H9 (cell line): ENCODE measurements at regions not wholly inside any gene's neighbourhood (a gene's known extent, or its start where the extent isn't known, plus 50 kb on each side); places are given as distances from the start of the nearest gene placed in this dataset.
A peak's percentile ranks its signal among the peaks of the same experiment; 100 is the strongest.

Experiments
- DNase-seq: peaks from one replicate; pipeline ENCODE4 v3.0.0-alpha.2; 2017
- H2AFZ ChIP-seq: one replicate; pipeline ENCODE4 v1.6.1; 2013; ENCODE audit warnings: mild to moderate bottlenecking, low read length, control low read depth, moderate library complexity
- H2AK5ac ChIP-seq: 2 replicates; pipeline ENCODE4 v1.6.1; 2013; ENCODE audit warnings: low read length, control low read depth, mixed read lengths; ENCODE audit not compliant: insufficient read length
- H2BK120ac ChIP-seq: one replicate; pipeline ENCODE4 v1.6.1; 2013; ENCODE audit warnings: low read depth, mild to moderate bottlenecking, low read length, control low read depth, inconsistent platforms; ENCODE audit not compliant: poor library complexity, severe bottlenecking
- H2BK12ac ChIP-seq: 2 replicates; pipeline ENCODE4 v1.6.1; 2013; ENCODE audit warnings: low read length, control low read depth, mixed read lengths, low read depth; ENCODE audit not compliant: insufficient read length
- H2BK15ac ChIP-seq: 2 replicates; pipeline ENCODE4 v1.6.1; 2013; ENCODE audit warnings: low read depth, low read length, control low read depth
- H2BK20ac ChIP-seq: one replicate; pipeline ENCODE4 v1.6.1; 2013; ENCODE audit warnings: low read depth, mild to moderate bottlenecking, low read length, control low read depth, inconsistent platforms; ENCODE audit not compliant: poor library complexity, severe bottlenecking
- H2BK5ac ChIP-seq: 2 replicates; pipeline ENCODE4 v1.6.1; 2013; ENCODE audit warnings: low read length, control low read depth, mixed read lengths; ENCODE audit not compliant: insufficient read length
- H3K14ac ChIP-seq: 2 replicates; pipeline ENCODE4 v1.6.1; 2013; ENCODE audit warnings: low read length, control low read depth; ENCODE audit not compliant: insufficient read depth
- H3K18ac ChIP-seq: 2 replicates; pipeline ENCODE4 v1.6.1; 2013; ENCODE audit warnings: low read depth, mild to moderate bottlenecking, mixed read lengths, low read length, control low read depth; ENCODE audit not compliant: insufficient read length
- H3K23ac ChIP-seq: 2 replicates; pipeline ENCODE4 v1.6.1; 2013; ENCODE audit warnings: low read length, control low read depth, mixed read lengths, low read depth; ENCODE audit not compliant: insufficient read length
- H3K23me2 ChIP-seq: 2 replicates; pipeline ENCODE4 v1.6.1; 2013; ENCODE audit warnings: low read depth, mild to moderate bottlenecking, mixed read lengths, low read length, control low read depth; ENCODE audit not compliant: insufficient read length, poor library complexity, severe bottlenecking
- H3K27ac ChIP-seq: 2 replicates; pipeline ENCODE4 v1.5.1; 2013; ENCODE audit warnings: low read length, control low read depth, mixed read lengths, low read depth; ENCODE audit not compliant: insufficient read length
- H3K27me3 ChIP-seq: 2 replicates; pipeline ENCODE4 v1.6.1; 2013; ENCODE audit warnings: low read length, control low read depth, inconsistent platforms; ENCODE audit not compliant: insufficient read depth
- H3K4ac ChIP-seq: 2 replicates; pipeline ENCODE4 v1.6.1; 2013; ENCODE audit warnings: low read depth, mild to moderate bottlenecking, control low read depth, inconsistent platforms, low read length, moderate library complexity
- H3K4me1 ChIP-seq: 2 replicates; pipeline ENCODE4 v1.6.1; 2013; ENCODE audit warnings: low read length, control low read depth, inconsistent platforms; ENCODE audit not compliant: insufficient read depth
- H3K4me2 ChIP-seq: 2 replicates; pipeline ENCODE4 v1.6.1; 2013; ENCODE audit warnings: low read length, control low read depth, mixed read lengths; ENCODE audit not compliant: insufficient read length, insufficient read depth
- H3K56ac ChIP-seq: 2 replicates; pipeline ENCODE4 v1.6.1; 2013; ENCODE audit warnings: low read depth, mild to moderate bottlenecking, mixed read lengths, low read length, control low read depth; ENCODE audit not compliant: insufficient read length
- H3K79me1 ChIP-seq: 2 replicates; pipeline ENCODE4 v1.6.1; 2013; ENCODE audit warnings: low read depth, mild to moderate bottlenecking, moderate library complexity, low read length, control low read depth, inconsistent platforms; ENCODE audit not compliant: insufficient read depth, poor library complexity, severe bottlenecking
- H3K79me2 ChIP-seq: 2 replicates; pipeline ENCODE4 v1.6.1; 2013; ENCODE audit warnings: low read length, control low read depth, inconsistent platforms; ENCODE audit not compliant: insufficient read depth
- H3K9ac ChIP-seq: 2 replicates; pipeline ENCODE4 v1.6.1; 2013; ENCODE audit warnings: low read length, control low read depth, mixed read lengths; ENCODE audit not compliant: insufficient read length; ENCODE audit errors: extremely low read depth
- H3K9me3 ChIP-seq: one replicate; pipeline ENCODE4 v1.6.1; 2013; ENCODE audit warnings: low read depth, low read length, inconsistent platforms; ENCODE audit not compliant: control insufficient read depth
- H3T11ph ChIP-seq: one replicate; pipeline ENCODE4 v1.6.1; 2013; ENCODE audit warnings: mild to moderate bottlenecking, low read length, control low read depth, inconsistent platforms
- H4K20me1 ChIP-seq: one replicate; pipeline ENCODE4 v1.6.1; 2013; ENCODE audit not compliant: control insufficient read depth, insufficient read length, insufficient read depth
- H4K5ac ChIP-seq: 2 replicates; pipeline ENCODE4 v1.6.1; 2013; ENCODE audit warnings: low read depth, mild to moderate bottlenecking, mixed read lengths, low read length, control low read depth; ENCODE audit not compliant: insufficient read length
- H4K8ac ChIP-seq: replicated peaks from 2 replicates; pipeline ENCODE4 v1.6.1; 2013; ENCODE audit warnings: low read length, control low read depth, mixed read lengths, low read depth; ENCODE audit not compliant: insufficient read length
- H4K91ac ChIP-seq: 2 replicates; pipeline ENCODE4 v1.6.1; 2013; ENCODE audit warnings: low read depth, mild to moderate bottlenecking, moderate library complexity, mixed read lengths, low read length, control low read depth; ENCODE audit not compliant: insufficient read length
- H3K27ac Mint-ChIP-seq, 3 experiments: 2 replicates in 2 of 3; 3 replicates in 1 of 3; pipeline ENCODE4 v1.8.0; 2020 to 2021; ENCODE audit warnings: mixed read lengths in 3 of 3, mild to moderate bottlenecking in 1 of 3, moderate library complexity in 1 of 3
- H3K27me3 Mint-ChIP-seq: 2 replicates; pipeline ENCODE4 v1.8.0; 2021; ENCODE audit warnings: low read depth, mild to moderate bottlenecking, moderate library complexity, mixed read lengths
- H3K36me3 Mint-ChIP-seq, 3 experiments: 2 replicates in 2 of 3; 3 replicates in 1 of 3; pipeline ENCODE4 v1.8.0; 2020 to 2021; ENCODE audit warnings: low read depth in 3 of 3, mixed read lengths in 3 of 3; ENCODE audit not compliant: insufficient read depth in 1 of 3
- H3K4me1 Mint-ChIP-seq, 2 experiments: 2 replicates each; pipeline ENCODE4 v1.8.0; 2020; ENCODE audit warnings: mixed read lengths in 2 of 2
- H3K4me3 Mint-ChIP-seq, 2 experiments: 2 replicates in 1 of 2; 3 replicates in 1 of 2; pipeline ENCODE4 v1.8.0; 2020 to 2021; ENCODE audit warnings: mild to moderate bottlenecking in 2 of 2, mixed read lengths in 2 of 2, moderate library complexity in 1 of 2
- H3K9me3 Mint-ChIP-seq, 2 experiments: 2 replicates in 1 of 2; 3 replicates in 1 of 2; pipeline ENCODE4 v1.8.0; 2020; ENCODE audit warnings: mild to moderate bottlenecking in 2 of 2, mixed read lengths in 2 of 2, moderate library complexity in 1 of 2
- WGBS: extraction: QIAGEN DNeasy Blood & Tissue Kit; methylation state at CpG from one replicate; pipeline ENCODE4 v1.1.7; 2013; ENCODE audit warnings: missing lambda C conversion rate, low lambda C conversion rate, mixed read lengths; ENCODE audit not compliant: insufficient read length; ENCODE audit errors: extremely low coverage; 5-methylcytosine and 5-hydroxymethylcytosine counted together
- TF ChIP-seq, protein P1 (sequence below): fragments of 200-600 bp; sonication (generic); conservative IDR thresholded peaks from 3 replicates; pipeline ENCODE4 v1.8.0; 2021; ENCODE audit warnings: antibody characterized with exemption, mild to moderate bottlenecking

DNA sequence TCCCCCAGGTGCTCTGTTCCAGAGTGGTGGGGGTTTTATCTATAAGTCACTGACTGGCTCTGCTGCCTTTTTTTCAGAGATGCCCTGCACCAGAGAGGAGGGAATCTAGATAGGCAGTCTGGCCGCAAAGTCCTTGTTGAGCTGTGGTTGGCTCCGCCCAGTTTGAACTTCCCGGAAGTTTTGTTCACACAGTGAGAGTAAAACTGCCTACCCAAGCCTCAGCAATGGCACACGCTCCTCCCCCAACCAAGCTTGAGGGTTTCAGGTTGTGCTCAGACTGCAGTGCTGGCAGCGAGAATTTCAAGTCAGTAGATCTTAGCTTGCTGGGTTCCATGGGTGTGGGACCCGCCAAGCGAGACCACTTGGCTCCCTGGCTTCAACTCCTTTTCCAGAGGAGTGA, 1428.6 kb downstream of the MAT2B start:
- no peak overlapping the region for H3T11ph ChIP-seq
- no peak overlapping the region for H3K9ac ChIP-seq
- H3K4me2 ChIP-seq = no peak overlapping the region
- H3K14ac ChIP-seq = no peak overlapping the region
- no peak overlapping the region for H4K8ac ChIP-seq
- H3K56ac ChIP-seq = no peak overlapping the region
- H2BK5ac ChIP-seq = no peak overlapping the region
- peak; percentile 22 for DNase-seq
- H2AFZ ChIP-seq = no peak overlapping the region
- no peak overlapping the region for H4K91ac ChIP-seq
- no peaks in the 10 kb centered on the region for H4K20me1 ChIP-seq
- H3K18ac ChIP-seq = no peak overlapping the region
- no peaks in the 10 kb centered on the region for H3K9me3 ChIP-seq
- H2BK15ac ChIP-seq = no peak overlapping the region
- H3K27me3 ChIP-seq = no peaks in the 10 kb centered on the region
- H3K4me3 Mint-ChIP-seq = no peak overlapping the region
- H3K79me1 ChIP-seq = no peaks in the 10 kb centered on the region
- H3K27me3 Mint-ChIP-seq = no peaks in the 10 kb centered on the region
- no peaks in the 10 kb centered on the region for H3K23me2 ChIP-seq
- TF ChIP-seq, protein P1, sequence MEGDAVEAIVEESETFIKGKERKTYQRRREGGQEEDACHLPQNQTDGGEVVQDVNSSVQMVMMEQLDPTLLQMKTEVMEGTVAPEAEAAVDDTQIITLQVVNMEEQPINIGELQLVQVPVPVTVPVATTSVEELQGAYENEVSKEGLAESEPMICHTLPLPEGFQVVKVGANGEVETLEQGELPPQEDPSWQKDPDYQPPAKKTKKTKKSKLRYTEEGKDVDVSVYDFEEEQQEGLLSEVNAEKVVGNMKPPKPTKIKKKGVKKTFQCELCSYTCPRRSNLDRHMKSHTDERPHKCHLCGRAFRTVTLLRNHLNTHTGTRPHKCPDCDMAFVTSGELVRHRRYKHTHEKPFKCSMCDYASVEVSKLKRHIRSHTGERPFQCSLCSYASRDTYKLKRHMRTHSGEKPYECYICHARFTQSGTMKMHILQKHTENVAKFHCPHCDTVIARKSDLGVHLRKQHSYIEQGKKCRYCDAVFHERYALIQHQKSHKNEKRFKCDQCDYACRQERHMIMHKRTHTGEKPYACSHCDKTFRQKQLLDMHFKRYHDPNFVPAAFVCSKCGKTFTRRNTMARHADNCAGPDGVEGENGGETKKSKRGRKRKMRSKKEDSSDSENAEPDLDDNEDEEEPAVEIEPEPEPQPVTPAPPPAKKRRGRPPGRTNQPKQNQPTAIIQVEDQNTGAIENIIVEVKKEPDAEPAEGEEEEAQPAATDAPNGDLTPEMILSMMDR = 0 out of 3 replicates have a peak, but pooled peaks have one; percentile 0
- no peaks in the 10 kb centered on the region for H3K79me2 ChIP-seq
- H2AK5ac ChIP-seq = no peak overlapping the region
- H2BK120ac ChIP-seq = no peak overlapping the region
- WGBS = no CpG with 5 or more reads among the region's 7 CpGs
- no peak overlapping the region for H3K4ac ChIP-seq
- H3K27ac Mint-ChIP-seq = no peak overlapping the region
- H3K36me3 Mint-ChIP-seq = peaks cover 5 to 28% (median 15%) of the 10 kb centered on the region in 3 experiments; a peak in 6 of 7 replicates
- H3K23ac ChIP-seq = no peak overlapping the region
- no peak overlapping the region for H4K5ac ChIP-seq
- no peak overlapping the region for H2BK12ac ChIP-seq
- no peak overlapping the region for H2BK20ac ChIP-seq
- peaks cover 21 to 25% of the 10 kb centered on the region in 2 experiments; a peak in 4 of 5 replicates for H3K9me3 Mint-ChIP-seq
- peaks cover 3 to 6% of the 10 kb centered on the region in 2 experiments; a peak in 3 of 4 replicates for H3K4me1 Mint-ChIP-seq
- no peaks in the 10 kb centered on the region for H3K4me1 ChIP-seq
- no peak overlapping the region for H3K27ac ChIP-seq
